ENCODE measurements at regions not wholly inside any gene's neighbourhood (a gene's known extent, or its start where the extent isn't known, plus 50 kb on each side); places are given as distances from the start of the nearest gene placed in this dataset.

GRCh38 chr6:79864421-79864820 is 82.9 kb downstream of the ELOVL4 start:
- no peak overlapping the region for H3K4me3 Mint-ChIP-seq
- no peak for ATAC-seq
- no peak overlapping the region for H3K27ac Mint-ChIP-seq
- no peak for DNase-seq
- CTCF ChIA-PET, result interaction anchor here (1.5 kb wide), 1 partner anchor 86 kb away, joined by 7 read pairs; no protein-coding TSS in a partner anchor
- H3K4me1 Mint-ChIP-seq (ENCODE audit: low read depth), result peaks cover 3% of the 10 kb centered on the region
- H3K36me3 Mint-ChIP-seq (ENCODE audit: low read depth), result no peaks in the 10 kb centered on the region
- H3K9me3 Mint-ChIP-seq (ENCODE audit: insufficient read depth), result no peaks in the 10 kb centered on the region
- POLR2A ChIA-PET, result no interaction called here
- H3K27me3 Mint-ChIP-seq (ENCODE audit: low read depth), result peaks cover 12% of the 10 kb centered on the region

- peaks cover 12% of the 10 kb centered on the region for H3K27me3 Mint-ChIP-seq (ENCODE audit: low read depth)
- no peaks in the 10 kb centered on the region for H3K9me3 Mint-ChIP-seq (ENCODE audit: insufficient read depth)
- CTCF ChIA-PET, result interaction anchor here (1.5 kb wide), 1 partner anchor 86 kb away, joined by 7 read pairs; no protein-coding TSS in a partner anchor
- POLR2A ChIA-PET, result no interaction called here
- ATAC-seq (no peak), DNase-seq (no peak)
- H3K27ac Mint-ChIP-seq, result no peak overlapping the region
- H3K36me3 Mint-ChIP-seq (ENCODE audit: low read depth), result no peaks in the 10 kb centered on the region
- H3K4me1 Mint-ChIP-seq (ENCODE audit: low read depth), result peaks cover 3% of the 10 kb centered on the region
- H3K4me3 Mint-ChIP-seq, result no peak overlapping the region
Measured at GRCh38 chr6:79864001-79864400, 83.4 kb downstream of the ELOVL4 start.

- DNase-seq, result no peak
- Mint-ChIP-seq H3K9me3 (ENCODE audit: insufficient read depth) (no peaks in the 10 kb centered on the region), H3K27ac (no peak overlapping the region), H3K27me3 (ENCODE audit: low read depth) (peaks cover 12% of the 10 kb centered on the region), H3K4me1 (ENCODE audit: low read depth) (peaks cover 3% of the 10 kb centered on the region), H3K36me3 (ENCODE audit: low read depth) (no peaks in the 10 kb centered on the region), H3K4me3 (no peak overlapping the region)
- ChIA-PET CTCF (interaction anchor here (1.5 kb wide), 1 partner anchor 85 kb away, joined by 7 read pairs; no protein-coding TSS in a partner anchor), POLR2A (no interaction called here)
- no peak for ATAC-seq
Measured at GRCh38 chr6:79863566-79863965, 83.8 kb downstream of the ELOVL4 start.

DNA sequence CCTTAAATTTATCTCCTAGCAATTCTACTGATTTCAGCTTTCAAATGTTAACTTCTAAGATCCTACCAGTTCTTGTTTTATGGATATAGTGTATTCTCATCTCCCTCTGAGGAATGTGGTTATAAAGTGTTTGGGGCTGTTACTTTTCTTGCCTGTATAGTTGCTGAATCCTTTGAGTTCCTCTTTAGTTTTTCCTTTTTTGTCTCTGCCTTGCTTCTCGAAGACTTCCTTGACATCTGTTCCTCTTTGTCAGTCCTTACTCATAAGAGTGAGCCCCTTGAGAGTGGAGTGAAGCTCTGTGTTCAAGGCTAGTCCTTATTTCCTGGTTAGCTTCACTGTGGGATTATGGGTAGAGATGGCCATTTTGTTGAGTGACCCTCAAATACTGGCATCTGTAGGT is 84.6 kb downstream of the ELOVL4 start:
- Mint-ChIP-seq H3K4me1 (ENCODE audit: low read depth) (no peaks in the 10 kb centered on the region), H3K9me3 (ENCODE audit: insufficient read depth) (no peaks in the 10 kb centered on the region), H3K4me3 (no peak overlapping the region), H3K27me3 (ENCODE audit: low read depth) (peaks cover 12% of the 10 kb centered on the region), H3K27ac (no peak overlapping the region), H3K36me3 (ENCODE audit: low read depth) (no peaks in the 10 kb centered on the region)
- POLR2A ChIA-PET, result no interaction called here
- ATAC-seq (no peak), DNase-seq (no peak)
- CTCF ChIA-PET, result interaction anchor here (1.5 kb wide), 1 partner anchor 84 kb away, joined by 7 read pairs; no protein-coding TSS in a partner anchor

GRCh38 chr6:79862126-79862525 is 85.2 kb downstream of the ELOVL4 start:
- ATAC-seq (no peak), DNase-seq (no peak)
- Mint-ChIP-seq H3K36me3 (ENCODE audit: low read depth) (no peaks in the 10 kb centered on the region), H3K27me3 (ENCODE audit: low read depth) (peaks cover 12% of the 10 kb centered on the region), H3K4me1 (ENCODE audit: low read depth) (no peaks in the 10 kb centered on the region), H3K9me3 (ENCODE audit: insufficient read depth) (no peaks in the 10 kb centered on the region), H3K27ac (no peak overlapping the region), H3K4me3 (no peak overlapping the region)
- POLR2A ChIA-PET, result no interaction called here
- CTCF ChIA-PET, result no interaction called here

- POLR2A ChIA-PET, result no interaction called here
Measured at GRCh38 chr6:79861023-79861422, 86.3 kb downstream of the ELOVL4 start.

GRCh38 chr6:79847426-79847825 is 99.9 kb downstream of the ELOVL4 start:
- ATAC-seq, result no peak
- CTCF ChIA-PET, result no interaction called here
- no peaks in the 10 kb centered on the region for H3K4me1 Mint-ChIP-seq (ENCODE audit: low read depth)

More at GRCh38 chr6:79861023-79861422, 86.3 kb downstream of the ELOVL4 start:
- Mint-ChIP-seq H3K4me3 (no peak overlapping the region), H3K27ac (no peak overlapping the region), H3K9me3 (ENCODE audit: insufficient read depth) (no peaks in the 10 kb centered on the region), H3K36me3 (ENCODE audit: low read depth) (no peaks in the 10 kb centered on the region), H3K27me3 (ENCODE audit: low read depth) (peaks cover 6% of the 10 kb centered on the region), H3K4me1 (ENCODE audit: low read depth) (no peaks in the 10 kb centered on the region)
- DNase-seq (no peak), ATAC-seq (no peak)
- CTCF ChIA-PET, result interaction anchor here (2.6 kb wide), 1 partner anchor 9 kb away, joined by 13 read pairs; no protein-coding TSS in a partner anchor

DNA sequence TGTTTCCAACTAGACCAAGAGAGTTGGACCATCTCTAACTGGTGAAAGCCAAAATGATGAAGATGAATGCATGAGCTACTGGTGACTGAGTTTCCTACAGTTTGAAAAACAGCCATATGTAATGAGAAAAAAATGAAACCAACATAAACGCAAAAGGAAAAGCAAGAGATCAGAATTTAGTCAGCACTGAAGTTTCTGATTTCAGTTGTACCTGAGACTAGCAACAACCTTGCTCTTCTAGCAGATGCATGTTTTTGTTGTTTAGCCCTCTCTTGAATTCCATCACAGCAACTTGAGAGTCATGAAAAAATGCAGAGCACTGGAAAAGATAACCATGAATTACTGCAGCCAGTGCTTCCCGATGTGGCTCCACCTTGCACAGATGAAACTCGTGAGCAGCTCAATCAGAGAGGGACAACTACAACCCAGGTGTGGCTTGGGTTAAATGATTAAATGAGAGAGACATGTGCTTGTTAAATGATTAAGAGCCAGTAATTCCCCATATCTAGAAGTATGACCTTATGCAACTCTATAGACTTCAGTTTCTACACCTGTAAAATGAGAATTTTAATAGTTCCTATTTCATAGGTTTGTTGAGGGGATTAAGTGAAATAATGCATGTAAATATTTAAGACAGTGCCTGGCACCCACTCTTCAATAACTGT is 104.8 kb downstream of the ELOVL4 start:
- peaks cover 4% of the 10 kb centered on the region for H3K27me3 Mint-ChIP-seq (ENCODE audit: low read depth)
- CTCF ChIA-PET, result interaction anchor here (0.9 to 1.8 kb wide), 3 partner anchors 26 to 64 kb away, joined by 3 to 6 read pairs (median 4); no protein-coding TSS in a partner anchor
- H3K27ac Mint-ChIP-seq, result no peak overlapping the region
- ATAC-seq, result no peak
- DNase-seq, result no peak
- H3K36me3 Mint-ChIP-seq (ENCODE audit: low read depth), result no peaks in the 10 kb centered on the region
- POLR2A ChIA-PET, result no interaction called here
- no peak overlapping the region for H3K4me3 Mint-ChIP-seq
- no peaks in the 10 kb centered on the region for H3K4me1 Mint-ChIP-seq (ENCODE audit: low read depth)
- H3K9me3 Mint-ChIP-seq (ENCODE audit: insufficient read depth), result no peaks in the 10 kb centered on the region

More at GRCh38 chr6:79847426-79847825, 99.9 kb downstream of the ELOVL4 start:
- Mint-ChIP-seq H3K4me3 (no peak overlapping the region), H3K27ac (no peak overlapping the region), H3K36me3 (ENCODE audit: low read depth) (no peaks in the 10 kb centered on the region), H3K27me3 (ENCODE audit: low read depth) (peaks cover 6% of the 10 kb centered on the region), H3K9me3 (ENCODE audit: insufficient read depth) (no peaks in the 10 kb centered on the region)
- POLR2A ChIA-PET, result no interaction called here
- no peak for DNase-seq

DNA sequence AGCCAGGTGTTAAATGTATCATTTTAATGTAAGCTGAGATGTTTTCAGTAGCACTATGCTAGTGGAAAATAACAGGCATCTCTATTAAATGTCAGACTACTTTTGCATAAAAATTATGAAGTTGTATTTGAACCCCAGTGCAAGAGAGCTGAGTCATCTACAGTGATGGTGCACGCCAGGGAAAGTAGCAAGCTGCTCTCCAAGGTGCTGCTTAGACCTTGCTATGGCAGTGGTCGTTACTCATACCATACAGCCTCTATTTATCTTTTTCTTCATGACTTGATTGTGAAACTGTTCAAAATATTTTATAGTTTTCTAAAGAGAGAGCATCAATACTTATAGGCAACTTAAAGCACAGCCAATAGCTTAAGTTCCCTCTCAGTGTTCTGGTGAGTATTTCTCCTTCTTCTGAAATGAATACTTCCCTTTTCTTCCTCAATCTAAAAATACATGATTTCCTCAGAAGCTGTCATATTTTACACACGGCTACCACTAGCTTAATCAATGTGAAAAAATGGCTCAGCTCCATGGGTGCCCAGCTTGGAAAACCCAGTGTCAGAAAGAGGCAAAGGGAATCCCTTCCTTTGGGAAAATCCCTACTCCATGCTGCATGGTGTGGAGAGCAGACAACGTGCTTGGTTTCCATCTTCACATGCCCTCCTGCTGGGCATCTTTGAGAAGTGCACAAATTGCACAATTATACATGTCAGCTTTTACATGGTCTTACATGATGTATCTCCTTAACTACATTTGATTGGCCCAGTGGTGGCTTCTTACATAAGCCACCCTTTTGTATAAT is 105.6 kb downstream of the ELOVL4 start:
- peaks cover 5% of the 10 kb centered on the region for H3K27me3 Mint-ChIP-seq (ENCODE audit: low read depth)
- POLR2A ChIA-PET, result no interaction called here
- DNase-seq, result no peak
- CTCF ChIA-PET, result interaction anchor here (0.9 to 1.8 kb wide), 3 partner anchors 27 to 63 kb away, joined by 3 to 6 read pairs (median 4); no protein-coding TSS in a partner anchor
- H3K36me3 Mint-ChIP-seq (ENCODE audit: low read depth), result no peaks in the 10 kb centered on the region
- no peak overlapping the region for H3K27ac Mint-ChIP-seq
- H3K9me3 Mint-ChIP-seq (ENCODE audit: insufficient read depth), result no peaks in the 10 kb centered on the region
- ATAC-seq, result no peak
- no peaks in the 10 kb centered on the region for H3K4me1 Mint-ChIP-seq (ENCODE audit: low read depth)
- H3K4me3 Mint-ChIP-seq, result no peak overlapping the region

GRCh38 chr6:79838851-79839250 is 108.5 kb downstream of the ELOVL4 start:
- no peaks in the 10 kb centered on the region for H3K4me1 Mint-ChIP-seq (ENCODE audit: low read depth)
- H3K27me3 Mint-ChIP-seq (ENCODE audit: low read depth), result peaks cover 12% of the 10 kb centered on the region
- ATAC-seq (no peak), DNase-seq (no peak)
- H3K9me3 Mint-ChIP-seq (ENCODE audit: insufficient read depth), result no peaks in the 10 kb centered on the region
- no peak overlapping the region for H3K27ac Mint-ChIP-seq
- H3K36me3 Mint-ChIP-seq (ENCODE audit: low read depth), result no peaks in the 10 kb centered on the region
- H3K4me3 Mint-ChIP-seq, result no peak overlapping the region
- ChIA-PET CTCF (no interaction called here), POLR2A (no interaction called here)

DNA sequence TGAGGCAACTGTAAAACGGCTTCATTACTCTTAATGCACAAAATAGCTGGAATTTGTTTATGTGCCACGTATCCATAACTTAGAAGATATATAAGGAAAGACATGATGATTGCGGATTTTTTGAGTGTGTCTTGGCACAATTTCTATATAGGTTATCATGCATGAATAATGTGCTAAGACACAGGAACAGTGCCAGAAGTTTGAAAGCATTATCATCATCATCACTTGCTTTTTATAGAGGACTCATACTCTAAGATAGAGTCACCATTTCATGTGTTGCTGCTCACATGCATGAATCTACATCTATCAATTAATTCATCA is 113.4 kb downstream of the ELOVL4 start:
- no peaks in the 10 kb centered on the region for H3K36me3 Mint-ChIP-seq (ENCODE audit: low read depth)
- ATAC-seq (no peak), DNase-seq (no peak)
- ChIA-PET CTCF (no interaction called here), POLR2A (no interaction called here)
- H3K27me3 Mint-ChIP-seq (ENCODE audit: low read depth), result peaks cover 10% of the 10 kb centered on the region
- no peaks in the 10 kb centered on the region for H3K4me1 Mint-ChIP-seq (ENCODE audit: low read depth)
- H3K9me3 Mint-ChIP-seq (ENCODE audit: insufficient read depth), result no peaks in the 10 kb centered on the region
- no peak overlapping the region for H3K4me3 Mint-ChIP-seq
- H3K27ac Mint-ChIP-seq, result no peak overlapping the region

DNA sequence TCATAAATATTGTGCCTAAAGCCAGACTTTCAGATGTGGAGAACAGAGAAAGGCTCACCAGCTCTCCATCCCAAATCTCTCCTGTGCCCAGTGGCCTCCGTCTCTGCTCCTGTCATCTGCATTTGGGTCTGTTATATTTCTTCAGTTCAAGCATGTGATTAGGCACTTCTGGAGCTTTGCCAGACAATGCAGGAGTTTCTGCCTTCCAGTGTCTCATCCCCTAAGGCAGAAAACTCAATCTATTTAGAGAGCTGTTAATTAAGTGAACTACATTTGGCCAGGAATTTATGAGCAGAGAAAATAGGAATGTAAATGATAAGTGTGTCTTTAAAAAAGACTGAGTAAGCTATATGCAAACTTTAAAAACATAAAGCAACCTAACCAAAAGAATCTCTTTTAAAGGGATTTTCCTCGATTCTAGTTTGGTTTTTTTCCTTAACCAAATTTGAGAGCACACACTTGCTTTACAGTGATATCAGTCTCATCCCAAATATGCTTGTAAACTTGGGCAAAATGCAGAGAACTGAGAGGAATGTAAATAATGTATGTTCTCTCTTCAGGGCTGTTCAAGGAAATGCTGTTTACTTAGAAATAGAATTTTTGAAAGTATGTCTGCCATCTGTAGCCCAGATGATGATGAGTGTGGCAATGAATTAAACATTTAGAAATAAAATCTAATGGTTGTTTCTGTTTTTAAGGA is 113.9 kb downstream of the ELOVL4 start:
- Mint-ChIP-seq H3K4me3 (no peak overlapping the region), H3K27ac (no peak overlapping the region), H3K9me3 (ENCODE audit: insufficient read depth) (no peaks in the 10 kb centered on the region), H3K27me3 (ENCODE audit: low read depth) (peaks cover 10% of the 10 kb centered on the region), H3K4me1 (ENCODE audit: low read depth) (no peaks in the 10 kb centered on the region), H3K36me3 (ENCODE audit: low read depth) (no peaks in the 10 kb centered on the region)
- ATAC-seq, result no peak
- CTCF ChIA-PET, result interaction anchor here (1.0 kb wide), 1 partner anchor 20 kb away, joined by 3 read pairs; no protein-coding TSS in a partner anchor
- DNase-seq, result no peak
- POLR2A ChIA-PET, result interaction anchor here (0.5 kb wide), 1 partner anchor 34 kb away, joined by 3 read pairs; no protein-coding TSS in a partner anchor

Data from activated CD8-positive, alpha-beta T cell treated with anti-CD3 and anti-CD28 coated beads, Interleukin-2, amount 10 ng/mL, durations not matched to agents 7 days and 5 days (primary cell).